ENCODE measurements at regions not wholly inside any gene's neighbourhood (a gene's known extent, or its start where the extent isn't known, plus 50 kb on each side); places are given as distances from the start of the nearest gene placed in this dataset.

GRCh38 chr19:31491242-31491641 is 142.0 kb upstream of the TSHZ3 start:
- no CpG with 5 or more reads among the region's 4 CpGs for WGBS, 2 experiments (ENCODE audit: extremely low coverage in 2 of 2, insufficient read length in 1 of 2)
- H2AK9ac ChIP-seq (replicated peaks; ENCODE audit: low read depth, low read length, poor library complexity): no peak overlapping the region
- no peak overlapping the region for H3K18ac ChIP-seq (ENCODE audit: low read depth, low read length)
- no peak overlapping the region for H3K4ac ChIP-seq (ENCODE audit: low read depth, low read length)
- H2AK5ac ChIP-seq (ENCODE audit: low read depth, low read length): no peak overlapping the region
- H3K36me3 ChIP-seq (ENCODE audit: control insufficient read depth, insufficient read depth, low read length): no peaks in the 10 kb centered on the region
- no peak overlapping the region for H4K91ac ChIP-seq (ENCODE audit: insufficient read depth, low read depth, low read length)
- no peak overlapping the region for H3K23ac ChIP-seq (ENCODE audit: low read depth, low read length)
- no peak overlapping the region for H2AFZ ChIP-seq (replicated peaks; ENCODE audit: low read length, poor library complexity)
- H2BK15ac ChIP-seq (ENCODE audit: low read depth, low read length): no peak overlapping the region
- dilution Hi-C loops (cut with HindIII; ENCODE audit: low sequenced_read_pairs, unreplicated experiment) (no loop called here), intact Hi-C loops (cut with micrococcal nuclease) (no loop called here), in situ Hi-C loops (cut with MboI; ENCODE audit: low sequenced_read_pairs) (no loop called here)
- no peak for DNase-seq
- no peak overlapping the region for H3K4me3 ChIP-seq (ENCODE audit: insufficient read depth, low read depth, low read length)
- H3K79me1 ChIP-seq (ENCODE audit: low read depth in 1 of 2, low read length in 2 of 2): no peaks in the 10 kb centered on the region
- no peak overlapping the region for H4K8ac ChIP-seq (ENCODE audit: low read depth in 2 of 2, low read length in 2 of 2)
- ChIA-PET CTCF (interaction anchor here (1.1 kb wide), 1 partner anchor 18 kb away, joined by 5 read pairs; no protein-coding TSS in a partner anchor), POLR2A (ENCODE audit: unreplicated experiment) (no interaction called here)
- H4K20me1 ChIP-seq (ENCODE audit: insufficient read depth, low read length): no peaks in the 10 kb centered on the region
- H3K27me3 ChIP-seq (ENCODE audit: control insufficient read depth, insufficient read depth, low read length): no peaks in the 10 kb centered on the region; the same call in 1 of the 2 replicates
- H4K5ac ChIP-seq (ENCODE audit: low read depth, low read length): no peak overlapping the region
- H2BK120ac ChIP-seq (ENCODE audit: low read depth, low read length): no peak overlapping the region
- H3K4me2 ChIP-seq (ENCODE audit: low read depth, low read length): no peak overlapping the region
- H3K9me1 ChIP-seq (ENCODE audit: insufficient read depth, low read length): no peaks in the 10 kb centered on the region
- H3K9ac ChIP-seq (ENCODE audit: low read depth, low read length): no peak overlapping the region
- no peak for TF ChIP-seq MAZ (IDR thresholded peaks at IDR 0.05; ENCODE audit: borderline replicate concordance, low read depth, low read length)
- TF ChIP-seq CHD1 (IDR thresholded peaks at IDR 0.05; ENCODE audit: low read depth, low read length): no peak
- TF ChIP-seq BHLHE40 (IDR thresholded peaks at IDR 0.05; ENCODE audit: low read depth, low read length): no peak
- TF ChIP-seq USF2 (IDR thresholded peaks at IDR 0.05; ENCODE audit: low read depth, low read length): no peak
- TF ChIP-seq MAFK (IDR thresholded peaks at IDR 0.05; ENCODE audit: low read depth, low read length): no peak
- no peak for TF ChIP-seq CTCF (conservative IDR thresholded peaks at IDR 0.05; ENCODE audit: low read depth, low read length)
- TF ChIP-seq, protein P1, sequence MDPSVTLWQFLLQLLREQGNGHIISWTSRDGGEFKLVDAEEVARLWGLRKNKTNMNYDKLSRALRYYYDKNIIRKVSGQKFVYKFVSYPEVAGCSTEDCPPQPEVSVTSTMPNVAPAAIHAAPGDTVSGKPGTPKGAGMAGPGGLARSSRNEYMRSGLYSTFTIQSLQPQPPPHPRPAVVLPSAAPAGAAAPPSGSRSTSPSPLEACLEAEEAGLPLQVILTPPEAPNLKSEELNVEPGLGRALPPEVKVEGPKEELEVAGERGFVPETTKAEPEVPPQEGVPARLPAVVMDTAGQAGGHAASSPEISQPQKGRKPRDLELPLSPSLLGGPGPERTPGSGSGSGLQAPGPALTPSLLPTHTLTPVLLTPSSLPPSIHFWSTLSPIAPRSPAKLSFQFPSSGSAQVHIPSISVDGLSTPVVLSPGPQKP (IDR thresholded peaks at IDR 0.05; ENCODE audit: borderline replicate concordance, low read depth, low read length): no peak
- TF ChIP-seq RCOR1 (IDR thresholded peaks at IDR 0.05; ENCODE audit: insufficient replicate concordance, low read length): no peak
- TF ChIP-seq NFE2L2 (IDR thresholded peaks at IDR 0.05; ENCODE audit: low read depth, low read length): no peak
- no peak for TF ChIP-seq POLR2A (IDR thresholded peaks at IDR 0.05; ENCODE audit: low read depth, low read length)
- H3K9me3 ChIP-seq (ENCODE audit: control insufficient read depth, insufficient read depth, low read length): no peaks in the 10 kb centered on the region
- no peak overlapping the region for H2BK5ac ChIP-seq (ENCODE audit: low read depth, low read length, poor library complexity, severe bottlenecking)
- no peak overlapping the region for H3K27ac ChIP-seq (ENCODE audit: insufficient read depth, low read length)
- H3K4me1 ChIP-seq (ENCODE audit: control insufficient read depth, insufficient read depth, low read length): no peaks in the 10 kb centered on the region
- H2BK20ac ChIP-seq (ENCODE audit: low read depth, low read length): no peak overlapping the region
- no peak overlapping the region for H3K14ac ChIP-seq (replicated peaks; ENCODE audit: low read depth, low read length)
- ATAC-seq (ENCODE audit: low read depth): no peak
- no peak overlapping the region for H3K56ac ChIP-seq (ENCODE audit: extremely low read depth, insufficient read depth, low read length)
- no TSS peak for BruUV-seq (replicated peaks)

Measured in IMR-90 (cell line).